Loucy (cell line): ENCODE measurements at regions not wholly inside any gene's neighbourhood (a gene's known extent, or its start where the extent isn't known, plus 50 kb on each side); places are given as distances from the start of the nearest gene placed in this dataset.

Source experiments
- CTCF ChIP-seq: fragments of 200-600 bp; sonication (generic); conservative IDR thresholded peaks from 2 replicates; pipeline ENCODE4 v1.5.1; 2014; ENCODE audit warnings: mild to moderate bottlenecking, antibody characterized with exemption, low read length
- EZH2phosphoT487 ChIP-seq: fragments of 200-600 bp; IDR thresholded peaks from 2 replicates; pipeline ENCODE4 v1.6.1; 2018; ENCODE audit warnings: antibody characterized with exemption, mild to moderate bottlenecking, moderate library complexity, borderline replicate concordance

- TF ChIP-seq CTCF: no peak
- no peak for TF ChIP-seq EZH2phosphoT487
These were observed 99.0 kb upstream of the CAV2 start for GRCh38 chr7:116400522-116400921.
